ENCODE measurements at regions not wholly inside any gene's neighbourhood (a gene's known extent, or its start where the extent isn't known, plus 50 kb on each side); places are given as distances from the start of the nearest gene placed in this dataset.

DNA sequence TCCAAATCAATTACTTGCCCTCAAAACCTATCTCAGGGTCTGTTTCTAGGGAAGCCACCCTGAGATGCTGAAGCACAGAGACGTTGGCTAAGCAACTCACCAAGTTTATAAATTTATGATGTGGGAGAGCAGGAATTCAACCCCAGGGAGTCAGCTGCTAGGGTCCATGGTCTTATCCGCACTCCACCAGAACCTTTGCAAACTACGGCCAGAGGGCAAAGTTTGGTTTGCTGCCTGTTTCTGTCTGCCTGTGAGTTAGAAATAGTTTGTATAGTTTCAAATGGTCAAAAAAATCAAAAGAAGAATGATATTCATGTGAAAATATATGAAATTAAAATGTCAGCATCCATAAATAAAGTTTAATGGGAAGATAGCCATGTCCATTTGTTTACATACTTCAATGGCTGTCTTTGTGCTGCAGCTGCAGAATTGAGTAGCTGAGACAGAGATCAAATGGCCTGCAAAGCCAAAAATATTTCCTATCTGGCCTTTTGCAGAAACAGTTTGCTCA, 83.7 kb upstream of the ZFP64 start:
- no peaks in the 10 kb centered on the region for H3K27me3 ChIP-seq (ENCODE audit: insufficient read depth, low read length, poor library complexity, severe bottlenecking)
- no peaks in the 10 kb centered on the region for H4K20me1 ChIP-seq (ENCODE audit: insufficient read depth, low read length, poor library complexity, severe bottlenecking)
- no peak overlapping the region for H3K9ac ChIP-seq (ENCODE audit: low read depth, low read length, poor library complexity, severe bottlenecking)
- H3F3A ChIP-seq (ENCODE audit: low read depth), result no peaks in the 10 kb centered on the region
- H3K9me3 ChIP-seq (ENCODE audit: insufficient read depth, low read depth, low read length), result no peaks in the 10 kb centered on the region
- no peaks in the 10 kb centered on the region for H3K4me1 ChIP-seq (ENCODE audit: insufficient read depth, low read length, poor library complexity, severe bottlenecking)
- TF ChIP-seq, protein P1, sequence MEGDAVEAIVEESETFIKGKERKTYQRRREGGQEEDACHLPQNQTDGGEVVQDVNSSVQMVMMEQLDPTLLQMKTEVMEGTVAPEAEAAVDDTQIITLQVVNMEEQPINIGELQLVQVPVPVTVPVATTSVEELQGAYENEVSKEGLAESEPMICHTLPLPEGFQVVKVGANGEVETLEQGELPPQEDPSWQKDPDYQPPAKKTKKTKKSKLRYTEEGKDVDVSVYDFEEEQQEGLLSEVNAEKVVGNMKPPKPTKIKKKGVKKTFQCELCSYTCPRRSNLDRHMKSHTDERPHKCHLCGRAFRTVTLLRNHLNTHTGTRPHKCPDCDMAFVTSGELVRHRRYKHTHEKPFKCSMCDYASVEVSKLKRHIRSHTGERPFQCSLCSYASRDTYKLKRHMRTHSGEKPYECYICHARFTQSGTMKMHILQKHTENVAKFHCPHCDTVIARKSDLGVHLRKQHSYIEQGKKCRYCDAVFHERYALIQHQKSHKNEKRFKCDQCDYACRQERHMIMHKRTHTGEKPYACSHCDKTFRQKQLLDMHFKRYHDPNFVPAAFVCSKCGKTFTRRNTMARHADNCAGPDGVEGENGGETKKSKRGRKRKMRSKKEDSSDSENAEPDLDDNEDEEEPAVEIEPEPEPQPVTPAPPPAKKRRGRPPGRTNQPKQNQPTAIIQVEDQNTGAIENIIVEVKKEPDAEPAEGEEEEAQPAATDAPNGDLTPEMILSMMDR (conservative IDR thresholded peaks at IDR 0.05; ENCODE audit: low read length), result no peak
- TF ChIP-seq EZH2phosphoT487 (IDR thresholded peaks at IDR 0.05; ENCODE audit: borderline replicate concordance), result no peak
- no peak overlapping the region for H3K4me3 ChIP-seq (ENCODE audit: low read length, poor library complexity, severe bottlenecking)
- no peak overlapping the region for H3K4me2 ChIP-seq (ENCODE audit: low read depth, low read length, poor library complexity, severe bottlenecking)
- H3K9me2 ChIP-seq (replicated peaks; ENCODE audit: low read depth, low read length), result no peaks in the 10 kb centered on the region
- no peaks in the 10 kb centered on the region for H3K79me2 ChIP-seq (ENCODE audit: insufficient read depth, low read length)
- no peak overlapping the region for H2AFZ ChIP-seq (ENCODE audit: low read length)
- H3K36me3 ChIP-seq (ENCODE audit: insufficient read depth, low read length), result no peaks in the 10 kb centered on the region

DNA sequence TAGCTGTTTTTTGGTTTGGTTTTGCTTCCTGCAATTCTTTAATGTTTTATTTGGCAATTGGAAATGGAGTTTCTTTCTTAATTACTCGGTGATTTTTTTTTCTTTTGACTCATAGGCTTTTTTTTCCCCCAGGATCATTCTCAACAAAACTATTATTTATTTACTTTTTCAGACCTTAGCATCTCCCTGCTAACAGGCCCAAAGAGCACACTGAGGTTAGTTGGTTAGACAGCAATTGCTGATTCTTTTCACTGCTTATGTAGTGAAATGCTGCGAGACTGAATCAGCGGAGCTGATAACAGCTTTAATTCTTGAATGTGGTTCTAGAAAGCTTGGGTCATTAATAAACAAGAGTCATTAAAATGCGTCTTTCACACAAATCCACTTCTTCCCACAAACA, 79.1 kb upstream of the ZFP64 start:
- Histone ChIP-seq H3K9me3 (ENCODE audit: insufficient read depth, low read depth, low read length) (no peaks in the 10 kb centered on the region), H3K4me3 (ENCODE audit: low read length, poor library complexity, severe bottlenecking) (no peak overlapping the region), H2AFZ (ENCODE audit: low read length) (no peak overlapping the region), H3K4me1 (ENCODE audit: insufficient read depth, low read length, poor library complexity, severe bottlenecking) (no peaks in the 10 kb centered on the region), H3K4me2 (ENCODE audit: low read depth, low read length, poor library complexity, severe bottlenecking) (no peak overlapping the region), H3K36me3 (ENCODE audit: insufficient read depth, low read length) (no peaks in the 10 kb centered on the region), H3F3A (ENCODE audit: low read depth) (no peaks in the 10 kb centered on the region), H4K20me1 (ENCODE audit: insufficient read depth, low read length, poor library complexity, severe bottlenecking) (no peaks in the 10 kb centered on the region), H3K79me2 (ENCODE audit: insufficient read depth, low read length) (no peaks in the 10 kb centered on the region), H3K27me3 (ENCODE audit: insufficient read depth, low read length, poor library complexity, severe bottlenecking) (peaks cover 3% of the 10 kb centered on the region), H3K9ac (ENCODE audit: low read depth, low read length, poor library complexity, severe bottlenecking) (no peak overlapping the region), H3K9me2 (replicated peaks; ENCODE audit: low read depth, low read length) (no peaks in the 10 kb centered on the region)
- TF ChIP-seq, protein P1 (conservative IDR thresholded peaks at IDR 0.05; ENCODE audit: low read length), result no peak
- no peak for TF ChIP-seq EZH2phosphoT487 (IDR thresholded peaks at IDR 0.05; ENCODE audit: borderline replicate concordance)

DNA sequence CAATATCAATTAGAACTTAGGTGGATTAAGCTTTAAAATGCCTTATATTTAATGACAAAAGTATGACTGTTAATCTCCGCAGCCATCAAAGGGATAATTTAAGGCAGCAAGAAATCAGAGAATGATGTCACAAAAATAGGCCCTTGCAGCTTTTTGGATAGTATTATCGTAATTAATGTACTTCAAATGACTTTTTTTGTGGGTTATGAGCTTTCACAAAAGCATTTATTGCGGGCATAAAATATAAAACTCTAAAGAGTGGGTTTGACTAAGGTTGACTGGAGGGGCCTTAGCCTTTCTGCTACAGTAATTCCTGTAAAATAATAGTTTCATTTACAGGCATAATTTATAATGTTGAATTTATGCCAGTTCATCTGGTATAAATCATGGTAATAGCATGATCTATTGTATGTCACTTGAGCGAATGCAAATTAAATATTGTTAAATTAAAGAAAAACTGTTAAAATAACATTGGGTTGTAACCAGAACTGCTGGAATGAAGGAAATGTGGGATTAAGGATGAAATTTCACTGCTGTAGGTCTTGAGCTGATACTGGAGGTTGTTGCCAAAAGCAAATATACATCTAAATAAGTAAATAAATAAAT, 78.5 kb upstream of the ZFP64 start:
- Histone ChIP-seq H2AFZ (ENCODE audit: low read length) (no peak overlapping the region), H3K27me3 (ENCODE audit: insufficient read depth, low read length, poor library complexity, severe bottlenecking) (peaks cover 3% of the 10 kb centered on the region), H3K79me2 (ENCODE audit: insufficient read depth, low read length) (no peaks in the 10 kb centered on the region), H3K4me2 (ENCODE audit: low read depth, low read length, poor library complexity, severe bottlenecking) (no peak overlapping the region), H4K20me1 (ENCODE audit: insufficient read depth, low read length, poor library complexity, severe bottlenecking) (no peaks in the 10 kb centered on the region), H3K9me3 (ENCODE audit: insufficient read depth, low read depth, low read length) (no peaks in the 10 kb centered on the region), H3K4me1 (ENCODE audit: insufficient read depth, low read length, poor library complexity, severe bottlenecking) (no peaks in the 10 kb centered on the region), H3K4me3 (ENCODE audit: low read length, poor library complexity, severe bottlenecking) (no peak overlapping the region), H3F3A (ENCODE audit: low read depth) (no peaks in the 10 kb centered on the region), H3K36me3 (ENCODE audit: insufficient read depth, low read length) (no peaks in the 10 kb centered on the region), H3K9ac (ENCODE audit: low read depth, low read length, poor library complexity, severe bottlenecking) (no peak overlapping the region), H3K9me2 (replicated peaks; ENCODE audit: low read depth, low read length) (no peaks in the 10 kb centered on the region)
- TF ChIP-seq, protein P1 (conservative IDR thresholded peaks at IDR 0.05; ENCODE audit: low read length), result no peak
- no peak for TF ChIP-seq EZH2phosphoT487 (IDR thresholded peaks at IDR 0.05; ENCODE audit: borderline replicate concordance)
